CMK (cell line): ENCODE measurements at regions not wholly inside any gene's neighbourhood (a gene's known extent, or its start where the extent isn't known, plus 50 kb on each side); places are given as distances from the start of the nearest gene placed in this dataset.

Source experiments
- DNase-seq: peaks from one replicate; pipeline ENCODE4 v3.0.0-alpha.2; 2010; ENCODE audit warnings: low read depth

GRCh38 chr7:22962775-22963350 is 51.1 kb downstream of the HYCC1 start:
- no peak for DNase-seq

GRCh38 chr7:22958742-22959141 is 55.2 kb downstream of the HYCC1 start:
- no peak for DNase-seq

GRCh38 chr7:22954251-22954650 is 59.7 kb downstream of the HYCC1 start:
- no peak for DNase-seq

- no peak for DNase-seq
These were observed 61.5 kb downstream of the HYCC1 start for GRCh38 chr7:22952306-22953015.

GRCh38 chr7:22949944-22950343 is 64.0 kb downstream of the HYCC1 start:
- DNase-seq, result no peak

GRCh38 chr7:22949221-22949620 is 64.7 kb downstream of the HYCC1 start:
- no peak for DNase-seq

- no peak for DNase-seq
These were observed 65.2 kb downstream of the HYCC1 start for GRCh38 chr7:22948770-22949169.

GRCh38 chr7:22945584-22945983 is 68.3 kb downstream of the HYCC1 start:
- DNase-seq, result no peak

- DNase-seq, result no peak
These were observed 69.4 kb downstream of the HYCC1 start for GRCh38 chr7:22944510-22944909.

GRCh38 chr7:22944022-22944421 is 69.9 kb downstream of the HYCC1 start:
- no peak for DNase-seq

GRCh38 chr7:22942191-22942590 is 71.7 kb downstream of the HYCC1 start:
- DNase-seq, result no peak

- DNase-seq, result no peak
These were observed 74.1 kb downstream of the HYCC1 start for GRCh38 chr7:22939842-22940241.

GRCh38 chr7:22937946-22938345 is 76.0 kb downstream of the HYCC1 start:
- DNase-seq, result no peak

GRCh38 chr7:22936246-22936645 is 77.7 kb downstream of the HYCC1 start:
- DNase-seq, result no peak

- DNase-seq, result no peak
These were observed 78.7 kb downstream of the HYCC1 start for GRCh38 chr7:22935269-22935668.

GRCh38 chr7:22934473-22935065 is 79.4 kb downstream of the HYCC1 start:
- DNase-seq, result no peak

GRCh38 chr7:22934023-22934422 is 79.9 kb downstream of the HYCC1 start:
- DNase-seq, result no peak

- no peak for DNase-seq
These were observed 81.0 kb downstream of the HYCC1 start for GRCh38 chr7:22932896-22933295.

GRCh38 chr7:22931011-22931410 is 82.9 kb downstream of the HYCC1 start:
- no peak for DNase-seq

- DNase-seq, result no peak
These were observed 91.6 kb downstream of the HYCC1 start for GRCh38 chr7:22922307-22922706.

GRCh38 chr7:22921386-22922086 is 92.4 kb downstream of the HYCC1 start:
- DNase-seq, result no peak

- no peak for DNase-seq
These were observed 93.3 kb downstream of the HYCC1 start for GRCh38 chr7:22920672-22921071.

- DNase-seq, result no peak
These were observed 90.5 kb upstream of the TOMM7 start for GRCh38 chr7:22913158-22913557.
